SK-N-SH (cell line): ENCODE measurements at regions not wholly inside any gene's neighbourhood (a gene's known extent, or its start where the extent isn't known, plus 50 kb on each side); places are given as distances from the start of the nearest gene placed in this dataset.

Experiments used
- CTCF ChIA-PET: fragments of 300-600, 350-600 bp; formaldehyde crosslinking; extraction: SDS; loops from one replicate; lab custom pipeline; 2021; lab: Yijun Ruan, JAX
- POLR2A ChIA-PET: fragments of 350-600 bp; sonication (Branson Sonifier 250); formaldehyde crosslinking; extraction: SDS; loops from one replicate; lab custom pipeline; 2020; ENCODE audit warnings: antibody characterized with exemption, inconsistent platforms; lab: Yijun Ruan, JAX
- DNase-seq: peaks from one replicate; pipeline ENCODE4 v3.0.0; 2012
- H2AFZ ChIP-seq: fragments of 200-600 bp; sonication (generic); 2 replicates; pipeline ENCODE4 v1.8.1; 2016; ENCODE audit warnings: antibody characterized with exemption, mild to moderate bottlenecking, low read depth
- H3F3A ChIP-seq: fragments of 200-600 bp; sonication (generic); replicated peaks from 2 replicates; pipeline ENCODE3; 2016; ENCODE audit warnings: antibody characterized with exemption, mild to moderate bottlenecking; ENCODE audit not compliant: insufficient read depth
- H3K27ac ChIP-seq, 2 experiments: fragments of 200-500 bp in 1 of 2; fragments of 200-600 bp in 1 of 2; sonication (Bioruptor generic) in 1 of 2; sonication (generic), shearing (Covaris generic) in 1 of 2; 2 replicates each; pipeline versions ENCODE4 v1.5.1 to v1.6.1; 2014 to 2016; ENCODE audit warnings: low read depth in 2 of 2, inconsistent platforms in 1 of 2, low read length in 1 of 2, mild to moderate bottlenecking in 1 of 2, mixed read lengths in 1 of 2
- H3K27me3 ChIP-seq: fragments of 200-600 bp; sonication (generic), shearing (Covaris generic); 2 replicates; pipeline ENCODE4 v1.6.1; 2016; ENCODE audit warnings: mixed run types; ENCODE audit not compliant: insufficient read depth
- H3K36me3 ChIP-seq, 2 experiments: fragments of 200-500 bp in 1 of 2; fragments of 200-600 bp in 1 of 2; sonication (Bioruptor generic) in 1 of 2; sonication (generic) in 1 of 2; replicated peaks in 1 of 2; 2 replicates each; pipeline versions ENCODE3 to v1.5.1; 2014 to 2016; ENCODE audit warnings: low read length in 1 of 2, mild to moderate bottlenecking in 1 of 2; ENCODE audit not compliant: insufficient read depth in 2 of 2, control insufficient read depth in 1 of 2
- H3K4me1 ChIP-seq, 2 experiments: fragments of 200-500 bp in 1 of 2; fragments of 200-600 bp in 1 of 2; sonication (Bioruptor generic) in 1 of 2; sonication (generic), shearing (Covaris generic) in 1 of 2; 2 replicates each; pipeline versions ENCODE4 v1.5.1 to v1.6.1; 2014 to 2016; ENCODE audit warnings: low read depth in 1 of 2, low read length in 1 of 2, mixed run types in 1 of 2; ENCODE audit not compliant: insufficient read depth in 2 of 2, control insufficient read depth in 1 of 2
- H3K4me2 ChIP-seq: fragments of 200-600 bp; sonication (generic), shearing (Covaris generic); 2 replicates; pipeline ENCODE4 v1.6.1; 2017; ENCODE audit warnings: mixed run types
- H3K4me3 ChIP-seq, 2 experiments: fragments of 200-500 bp in 1 of 2; fragments of 200-600 bp in 1 of 2; sonication (Bioruptor generic) in 1 of 2; sonication (generic), shearing (Covaris generic) in 1 of 2; 2 replicates each; pipeline versions ENCODE4 v1.5.1 to v1.8.1; 2014 to 2016; ENCODE audit warnings: low read depth in 2 of 2, inconsistent platforms in 1 of 2, low read length in 1 of 2, mild to moderate bottlenecking in 1 of 2, mixed read lengths in 1 of 2, moderate library complexity in 1 of 2
- H3K79me2 ChIP-seq: fragments of 200-600 bp; sonication (generic); 2 replicates; pipeline ENCODE4 v1.8.1; 2017; ENCODE audit warnings: mild to moderate bottlenecking; ENCODE audit not compliant: insufficient read depth
- H3K9ac ChIP-seq: fragments of 200-600 bp; sonication (generic); 2 replicates; pipeline ENCODE4 v1.6.1; 2017; ENCODE audit warnings: mixed run types
- H3K9me2 ChIP-seq: fragments of 200-600 bp; sonication (generic); 2 replicates; pipeline ENCODE4 v1.6.1; 2017; ENCODE audit warnings: mixed run types
- H3K9me3 ChIP-seq: fragments of 200-600 bp; sonication (generic); 2 replicates; pipeline ENCODE4 v1.6.1; 2017; ENCODE audit warnings: mixed run types, mild to moderate bottlenecking, moderate library complexity
- H4K20me1 ChIP-seq: fragments of 200-600 bp; sonication (generic); 2 replicates; pipeline ENCODE4 v1.6.1; 2017; ENCODE audit warnings: mild to moderate bottlenecking, mixed run types; ENCODE audit not compliant: insufficient read depth
- CTCF ChIP-seq: fragments of 200-600 bp; sonication (generic); IDR thresholded peaks from 2 replicates; pipeline ENCODE4 v1.6.1; 2017; ENCODE audit warnings: antibody characterized with exemption, mild to moderate bottlenecking, moderate library complexity
- FOXM1 ChIP-seq: IDR thresholded peaks from 2 replicates; pipeline ENCODE4 v1.4.0; 2012; ENCODE audit warnings: low read depth, mild to moderate bottlenecking
- GABPA ChIP-seq: IDR thresholded peaks from 2 replicates; pipeline ENCODE4 v1.4.0; 2012; ENCODE audit warnings: low read depth, mild to moderate bottlenecking
- POLR2AphosphoS5 ChIP-seq: IDR thresholded peaks from 2 replicates; pipeline ENCODE4 v1.6.1; 2012; ENCODE audit warnings: low read depth, low read length
- RAD21 ChIP-seq: IDR thresholded peaks from 2 replicates; pipeline ENCODE4 v1.6.1; 2012; ENCODE audit warnings: mild to moderate bottlenecking, low read length
- RCOR1 ChIP-seq: fragments of 150-350 bp; IDR thresholded peaks from 2 replicates; pipeline ENCODE4 v1.6.1; 2017; ENCODE audit warnings: antibody characterized with exemption, low read length
- REST ChIP-seq: IDR thresholded peaks from 2 replicates; pipeline ENCODE4 v1.6.1; 2012; ENCODE audit warnings: mild to moderate bottlenecking, low read depth, low read length, moderate library complexity
- RFX5 ChIP-seq: IDR thresholded peaks from 2 replicates; pipeline ENCODE4 v1.6.1; 2012; ENCODE audit warnings: mild to moderate bottlenecking, improper control_type of control experiment, low read length
- TEAD4 ChIP-seq: IDR thresholded peaks from 2 replicates; pipeline ENCODE4 v1.4.0; 2012; ENCODE audit warnings: mild to moderate bottlenecking, borderline replicate concordance; ENCODE audit not compliant: insufficient read depth
- WGBS: methylation state at CpG from one replicate; pipeline ENCODE4 v1.1.6; 2017; ENCODE audit warnings: low lambda C conversion rate; 5-methylcytosine and 5-hydroxymethylcytosine counted together
- TF ChIP-seq, protein P1 (sequence below): IDR thresholded peaks from 2 replicates; pipeline ENCODE4 v1.4.0; 2012; ENCODE audit warnings: low read depth, borderline replicate concordance
- TF ChIP-seq, protein P2 (sequence below): fragments of 150-350 bp; IDR thresholded peaks from 2 replicates; pipeline ENCODE4 v1.6.1; 2017; ENCODE audit warnings: antibody characterized with exemption, low read length, low read depth, borderline replicate concordance

- no peaks in the 10 kb centered on the region for H3K79me2 ChIP-seq
- no peaks in the 10 kb centered on the region for H3K9me2 ChIP-seq
- no peak overlapping the region for H3K9ac ChIP-seq
- H3K4me2 ChIP-seq, result no peak overlapping the region
- 37% methylated on average over 9 of the region's 9 CpGs for WGBS
- no peaks in the 10 kb centered on the region for H3K4me1 ChIP-seq
- H3F3A ChIP-seq, result no peaks in the 10 kb centered on the region
- H3K4me3 ChIP-seq, result no peak overlapping the region
- CTCF ChIA-PET, result no interaction called here
- H3K27me3 ChIP-seq, result no peaks in the 10 kb centered on the region
- H2AFZ ChIP-seq, result no peak overlapping the region
- H3K27ac ChIP-seq, result no peak overlapping the region
- TF ChIP-seq RAD21 (no peak), RCOR1 (no peak), RFX5 (no peak), CTCF (no peak), GABPA (no peak), REST (no peak), FOXM1 (no peak), POLR2AphosphoS5 (no peak), TEAD4 (no peak)
- TF ChIP-seq, protein P1, sequence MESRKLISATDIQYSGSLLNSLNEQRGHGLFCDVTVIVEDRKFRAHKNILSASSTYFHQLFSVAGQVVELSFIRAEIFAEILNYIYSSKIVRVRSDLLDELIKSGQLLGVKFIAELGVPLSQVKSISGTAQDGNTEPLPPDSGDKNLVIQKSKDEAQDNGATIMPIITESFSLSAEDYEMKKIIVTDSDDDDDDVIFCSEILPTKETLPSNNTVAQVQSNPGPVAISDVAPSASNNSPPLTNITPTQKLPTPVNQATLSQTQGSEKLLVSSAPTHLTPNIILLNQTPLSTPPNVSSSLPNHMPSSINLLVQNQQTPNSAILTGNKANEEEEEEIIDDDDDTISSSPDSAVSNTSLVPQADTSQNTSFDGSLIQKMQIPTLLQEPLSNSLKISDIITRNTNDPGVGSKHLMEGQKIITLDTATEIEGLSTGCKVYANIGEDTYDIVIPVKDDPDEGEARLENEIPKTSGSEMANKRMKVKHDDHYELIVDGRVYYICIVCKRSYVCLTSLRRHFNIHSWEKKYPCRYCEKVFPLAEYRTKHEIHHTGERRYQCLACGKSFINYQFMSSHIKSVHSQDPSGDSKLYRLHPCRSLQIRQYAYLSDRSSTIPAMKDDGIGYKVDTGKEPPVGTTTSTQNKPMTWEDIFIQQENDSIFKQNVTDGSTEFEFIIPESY, result no peak
- TF ChIP-seq, protein P2, sequence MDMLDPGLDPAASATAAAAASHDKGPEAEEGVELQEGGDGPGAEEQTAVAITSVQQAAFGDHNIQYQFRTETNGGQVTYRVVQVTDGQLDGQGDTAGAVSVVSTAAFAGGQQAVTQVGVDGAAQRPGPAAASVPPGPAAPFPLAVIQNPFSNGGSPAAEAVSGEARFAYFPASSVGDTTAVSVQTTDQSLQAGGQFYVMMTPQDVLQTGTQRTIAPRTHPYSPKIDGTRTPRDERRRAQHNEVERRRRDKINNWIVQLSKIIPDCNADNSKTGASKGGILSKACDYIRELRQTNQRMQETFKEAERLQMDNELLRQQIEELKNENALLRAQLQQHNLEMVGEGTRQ, result no peak
- POLR2A ChIA-PET, result no interaction called here
- no peak for DNase-seq
- no peaks in the 10 kb centered on the region for H3K9me3 ChIP-seq
- no peaks in the 10 kb centered on the region for H4K20me1 ChIP-seq
- H3K36me3 ChIP-seq, result no peaks in the 10 kb centered on the region
These were observed 296.2 kb downstream of the TCERG1L start for GRCh38 chr10:131015271-131015670.
